HG03520 (cell line): ENCODE measurements at regions not wholly inside any gene's neighbourhood (a gene's known extent, or its start where the extent isn't known, plus 50 kb on each side); places are given as distances from the start of the nearest gene placed in this dataset.

Experiments
- ATAC-seq: cut with Tn5 transposase; IDR thresholded peaks from one replicate; pipeline ENCODE4 v1.9.1; 2021; ENCODE audit warnings: mild to moderate bottlenecking, moderate library complexity; ENCODE audit not compliant: unreplicated experiment

- ATAC-seq = no peak
These were observed 199.8 kb upstream of the NAV3 start for GRCh38 chr12:77630790-77631445.

- ATAC-seq = no peak
These were observed 200.3 kb upstream of the NAV3 start for GRCh38 chr12:77630344-77630743.

- ATAC-seq = no peak
These were observed 201.6 kb upstream of the NAV3 start for GRCh38 chr12:77629141-77629540.

GRCh38 chr12:77625441-77625840, 205.3 kb upstream of the NAV3 start:
- ATAC-seq = no peak

- no peak for ATAC-seq
These were observed 211.3 kb upstream of the NAV3 start for GRCh38 chr12:77619425-77619824.

GRCh38 chr12:77617818-77618217, 212.9 kb upstream of the NAV3 start:
- ATAC-seq = no peak

- ATAC-seq = no peak
These were observed 215.4 kb upstream of the NAV3 start for GRCh38 chr12:77615332-77615731.

GRCh38 chr12:77613411-77613810, 217.3 kb upstream of the NAV3 start:
- ATAC-seq = no peak

GRCh38 chr12:77610446-77610845, 220.2 kb upstream of the NAV3 start:
- no peak for ATAC-seq

- ATAC-seq = no peak
These were observed 221.7 kb upstream of the NAV3 start for GRCh38 chr12:77609016-77609415.

GRCh38 chr12:77608271-77608824, 222.3 kb upstream of the NAV3 start:
- ATAC-seq = no peak

- ATAC-seq = no peak
These were observed 224.3 kb upstream of the NAV3 start for GRCh38 chr12:77606348-77606747.

- no peak for ATAC-seq
These were observed 226.7 kb upstream of the NAV3 start for GRCh38 chr12:77603946-77604345.

- no peak for ATAC-seq
These were observed 229.6 kb upstream of the NAV3 start for GRCh38 chr12:77601069-77601468.

GRCh38 chr12:77600468-77600843, 230.2 kb upstream of the NAV3 start:
- ATAC-seq = no peak

- peak; percentile 63 for ATAC-seq
These were observed 230.8 kb upstream of the NAV3 start for GRCh38 chr12:77599782-77600467.

GRCh38 chr12:77594366-77594765, 236.3 kb upstream of the NAV3 start:
- no peak for ATAC-seq

- ATAC-seq = no peak
These were observed 237.9 kb upstream of the NAV3 start for GRCh38 chr12:77592836-77593235.

- no peak for ATAC-seq
These were observed 238.5 kb upstream of the NAV3 start for GRCh38 chr12:77591959-77592743.

- no peak for ATAC-seq
These were observed 240.4 kb upstream of the NAV3 start for GRCh38 chr12:77590306-77590705.

- ATAC-seq = no peak
These were observed 245.8 kb upstream of the NAV3 start for GRCh38 chr12:77584860-77585259.
